Mesenchymal stem cell (in vitro differentiated cells and primary cell): ENCODE measurements at regions not wholly inside any gene's neighbourhood (a gene's known extent, or its start where the extent isn't known, plus 50 kb on each side); places are given as distances from the start of the nearest gene placed in this dataset.
"Not testable (repeated sequence)": the region's sequence is repeated elsewhere in the genome, so short reads cannot be mapped to it uniquely, and the experiment has no call there.

ENCODE experiments used
- DNase-seq: peaks from one replicate; pipeline ENCODE4 v3.0.0-alpha.2; 2013
- H2AFZ ChIP-seq: one replicate; pipeline ENCODE4 v1.6.1; 2013; ENCODE audit warnings: low read depth, mild to moderate bottlenecking, control low read depth, inconsistent platforms, low read length, moderate library complexity
- H2AK5ac ChIP-seq: 2 replicates; pipeline ENCODE4 v1.6.1; 2013; ENCODE audit warnings: low read length, moderate library complexity, mild to moderate bottlenecking, inconsistent platforms; ENCODE audit not compliant: severe bottlenecking
- H2BK120ac ChIP-seq: one replicate; pipeline ENCODE4 v1.6.1; 2013; ENCODE audit warnings: low read depth, mild to moderate bottlenecking, inconsistent platforms, low read length, moderate library complexity
- H2BK12ac ChIP-seq, 2 experiments: one replicate each; pipeline ENCODE4 v1.6.1; 2013; ENCODE audit warnings: inconsistent platforms in 2 of 2, low read length in 2 of 2, mild to moderate bottlenecking in 2 of 2, moderate library complexity in 2 of 2, control low read depth in 1 of 2
- H2BK15ac ChIP-seq: one replicate; pipeline ENCODE4 v1.6.1; 2013; ENCODE audit warnings: mild to moderate bottlenecking, low read depth, inconsistent platforms; ENCODE audit not compliant: poor library complexity, severe bottlenecking
- H2BK5ac ChIP-seq: 2 replicates; pipeline ENCODE4 v1.6.1; 2013; ENCODE audit warnings: low read depth, mild to moderate bottlenecking, low read length, control low read depth, inconsistent platforms; ENCODE audit not compliant: poor library complexity, severe bottlenecking
- H3K14ac ChIP-seq, 2 experiments: one replicate each; pipeline ENCODE4 v1.6.1; 2013; ENCODE audit warnings: inconsistent platforms in 2 of 2, low read length in 2 of 2, control low read depth in 1 of 2, mild to moderate bottlenecking in 1 of 2, moderate library complexity in 1 of 2
- H3K18ac ChIP-seq, 2 experiments: one replicate each; pipeline ENCODE4 v1.6.1; 2013; ENCODE audit warnings: inconsistent platforms in 2 of 2, low read length in 2 of 2, control low read depth in 1 of 2, low read depth in 1 of 2, mild to moderate bottlenecking in 1 of 2
- H3K23ac ChIP-seq, 2 experiments: one replicate each; pipeline ENCODE4 v1.6.1; 2013; ENCODE audit warnings: inconsistent platforms in 2 of 2, low read length in 2 of 2, mild to moderate bottlenecking in 2 of 2, moderate library complexity in 2 of 2, control low read depth in 1 of 2
- H3K27ac ChIP-seq: 2 replicates; pipeline ENCODE4 v1.5.1; 2013; ENCODE audit warnings: mild to moderate bottlenecking, moderate library complexity, low read length, control low read depth, inconsistent platforms; ENCODE audit not compliant: poor library complexity, severe bottlenecking
- H3K27me3 ChIP-seq, 2 experiments: 2 replicates each; pipeline versions ENCODE4 v1.6.1 to v1.7.0; 2013; ENCODE audit warnings: low read length in 2 of 2, mild to moderate bottlenecking in 2 of 2, moderate library complexity in 2 of 2, control low read depth in 1 of 2, inconsistent platforms in 1 of 2; ENCODE audit not compliant: control insufficient read depth in 1 of 2, insufficient read depth in 1 of 2
- H3K36me3 ChIP-seq, 2 experiments: 2 replicates each; pipeline versions ENCODE4 v1.6.1 to v1.7.0; 2013; ENCODE audit warnings: low read length in 2 of 2, control low read depth in 1 of 2, inconsistent platforms in 1 of 2, low read depth in 1 of 2, mild to moderate bottlenecking in 1 of 2; ENCODE audit not compliant: insufficient read depth in 2 of 2, control insufficient read depth in 1 of 2
- H3K4ac ChIP-seq, 2 experiments: one replicate each; pipeline ENCODE4 v1.6.1; 2013; ENCODE audit warnings: inconsistent platforms in 2 of 2, low read length in 2 of 2, mild to moderate bottlenecking in 2 of 2, moderate library complexity in 2 of 2, control low read depth in 1 of 2, low read depth in 1 of 2
- H3K4me1 ChIP-seq: 2 replicates; pipeline ENCODE4 v1.6.1; 2013; ENCODE audit warnings: low read depth, low read length, control low read depth; ENCODE audit not compliant: control insufficient read depth, insufficient read depth
- H3K4me2 ChIP-seq: 2 replicates; pipeline ENCODE4 v1.6.1; 2013; ENCODE audit warnings: low read length, mild to moderate bottlenecking, inconsistent platforms; ENCODE audit not compliant: poor library complexity, severe bottlenecking
- H3K4me3 ChIP-seq, 2 experiments: 2 replicates each; pipeline versions ENCODE4 v1.5.1 to v1.7.0; 2013; ENCODE audit warnings: low read length in 2 of 2, mild to moderate bottlenecking in 2 of 2, control low read depth in 1 of 2, low read depth in 1 of 2; ENCODE audit not compliant: insufficient read depth in 1 of 2
- H3K79me1 ChIP-seq: replicated peaks from 2 replicates; pipeline ENCODE4 v1.6.1; 2013; ENCODE audit warnings: mild to moderate bottlenecking, control low read depth, low read length, inconsistent platforms; ENCODE audit not compliant: poor library complexity, severe bottlenecking
- H3K9ac ChIP-seq: 2 replicates; pipeline ENCODE4 v1.7.0; 2013; ENCODE audit warnings: mild to moderate bottlenecking, low read length, moderate library complexity
- H3K9me3 ChIP-seq: 2 replicates; pipeline ENCODE4 v1.7.0; 2013; ENCODE audit warnings: mild to moderate bottlenecking, low read length; ENCODE audit not compliant: control insufficient read depth
- H4K8ac ChIP-seq: one replicate; pipeline ENCODE4 v1.6.1; 2013; ENCODE audit warnings: inconsistent platforms, mild to moderate bottlenecking, low read length, moderate library complexity
- H4K91ac ChIP-seq: one replicate; pipeline ENCODE4 v1.6.1; 2013; ENCODE audit warnings: mild to moderate bottlenecking, low read length, inconsistent platforms
- WGBS: methylation state at CpG from one replicate; pipeline ENCODE4 v1.1.7; 2013; ENCODE audit warnings: mixed read lengths; 5-methylcytosine and 5-hydroxymethylcytosine counted together

GRCh38 chr17:77066726-77067409 is 73.9 kb upstream of the SEC14L1 start:
- not testable (repeated sequence) for H2BK15ac ChIP-seq, H4K91ac ChIP-seq, H4K8ac ChIP-seq, H2AFZ ChIP-seq, H3K4me2 ChIP-seq, H2AK5ac ChIP-seq, H3K4me1 ChIP-seq, H2BK120ac ChIP-seq, H3K4ac ChIP-seq, H3K14ac ChIP-seq, H3K27ac ChIP-seq, H3K4me3 ChIP-seq, H3K18ac ChIP-seq, H3K36me3 ChIP-seq, H3K23ac ChIP-seq, H3K79me1 ChIP-seq, H3K9me3 ChIP-seq, H2BK5ac ChIP-seq, H3K9ac ChIP-seq
- H3K27me3 ChIP-seq: peaks cover 55 to 57% of the 10 kb centered on the region in 2 experiments
- 27% methylated on average over 10 of the region's 10 CpGs for WGBS
- DNase-seq: peak; percentile 66
- peak overlapping the region in 1 of 2 experiments; percentile 21 for H2BK12ac ChIP-seq

DNA sequence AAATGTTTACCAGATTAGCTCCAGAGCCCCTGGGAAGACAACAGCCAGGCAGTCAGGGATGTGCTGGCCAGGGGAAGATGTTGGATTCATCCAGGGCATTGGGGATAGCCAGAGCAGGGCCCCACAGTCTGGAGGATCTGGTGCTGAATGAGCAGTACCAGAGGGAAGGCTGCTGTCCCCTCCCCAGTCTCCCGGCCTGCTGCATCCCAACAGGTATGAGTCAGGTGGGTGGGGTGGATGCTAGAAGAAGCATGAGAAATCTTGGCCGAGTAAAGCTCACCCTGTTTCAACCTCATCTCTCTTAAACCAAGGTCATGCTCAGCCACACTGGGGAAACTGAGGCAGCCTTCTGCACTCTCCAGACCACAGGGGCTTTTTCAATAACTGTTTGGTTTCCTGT is 71.9 kb upstream of the SEC14L1 start:
- H2BK120ac ChIP-seq: no peak overlapping the region
- no peak overlapping the region for H2BK12ac ChIP-seq
- no peaks in the 10 kb centered on the region for H3K79me1 ChIP-seq
- no peak overlapping the region for H3K4me2 ChIP-seq
- H3K4ac ChIP-seq: no peak overlapping the region
- DNase-seq: no peak
- no peak overlapping the region for H4K8ac ChIP-seq
- H3K36me3 ChIP-seq: no peaks in the 10 kb centered on the region
- peaks cover 73 to 75% of the 10 kb centered on the region in 2 experiments for H3K27me3 ChIP-seq
- 94% methylated on average over 1 of the region's 2 CpGs for WGBS
- no peak overlapping the region for H4K91ac ChIP-seq
- H2AK5ac ChIP-seq: no peak overlapping the region
- H3K9ac ChIP-seq: no peak overlapping the region
- H2BK5ac ChIP-seq: no peak overlapping the region
- no peak overlapping the region for H3K14ac ChIP-seq
- no peak overlapping the region for H3K18ac ChIP-seq
- H3K23ac ChIP-seq: no peak overlapping the region
- peaks cover 1% of the 10 kb centered on the region for H3K4me1 ChIP-seq
- H2AFZ ChIP-seq: no peak overlapping the region
- no peaks in the 10 kb centered on the region for H3K9me3 ChIP-seq
- H3K27ac ChIP-seq: no peak overlapping the region
- H3K4me3 ChIP-seq: no peak overlapping the region
- no peak overlapping the region for H2BK15ac ChIP-seq

- Histone ChIP-seq H3K4me3 (no peak overlapping the region), H3K14ac (no peak overlapping the region), H3K79me1 (no peaks in the 10 kb centered on the region), H2AK5ac (no peak overlapping the region), H2BK120ac (no peak overlapping the region), H3K27me3 (peaks cover 72 to 80% of the 10 kb centered on the region in 2 experiments), H4K8ac (no peak overlapping the region), H3K36me3 (no peaks in the 10 kb centered on the region), H3K18ac (no peak overlapping the region), H4K91ac (no peak overlapping the region), H2BK15ac (no peak overlapping the region), H2BK5ac (no peak overlapping the region), H3K4me1 (peaks cover 1% of the 10 kb centered on the region), H3K9me3 (no peaks in the 10 kb centered on the region), H3K23ac (no peak overlapping the region), H3K4me2 (no peak overlapping the region), H3K4ac (no peak overlapping the region), H2BK12ac (no peak overlapping the region), H3K27ac (no peak overlapping the region), H3K9ac (no peak overlapping the region), H2AFZ (no peak overlapping the region)
- 80% methylated on average over 6 of the region's 6 CpGs for WGBS
- DNase-seq: no peak
These were observed 69.9 kb upstream of the SEC14L1 start for GRCh38 chr17:77070888-77071279.

DNA sequence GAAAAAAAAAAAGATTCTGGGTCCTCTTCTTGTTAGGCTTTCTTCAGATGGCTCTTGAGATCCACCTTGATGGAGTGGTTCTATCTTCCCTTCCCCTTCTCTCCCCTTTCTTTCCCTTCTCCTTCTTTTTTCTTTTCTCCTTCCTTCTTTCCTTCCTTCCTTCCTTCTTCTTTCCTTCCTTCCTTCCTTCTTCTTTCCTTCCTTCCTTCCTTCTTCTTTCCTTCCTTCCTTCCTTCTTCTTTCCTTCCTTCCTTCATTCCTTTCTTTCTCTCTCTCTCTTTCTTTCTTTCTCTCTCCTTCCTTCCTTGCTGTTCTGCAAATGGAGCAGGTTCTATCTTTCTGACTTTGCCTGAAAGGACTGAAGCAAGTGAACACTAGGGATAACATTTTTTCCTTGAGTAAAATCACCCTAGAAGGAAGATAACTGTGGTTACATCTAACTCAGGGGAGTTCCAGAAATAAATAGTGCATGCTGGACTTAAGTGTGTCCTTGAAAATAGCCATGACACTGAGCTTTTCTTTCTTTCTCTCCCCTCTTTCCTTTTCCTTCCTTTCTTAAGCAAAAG is 68.8 kb upstream of the SEC14L1 start:
- no peak overlapping the region for H3K27ac ChIP-seq
- no peak overlapping the region for H2BK15ac ChIP-seq
- no peaks in the 10 kb centered on the region for H3K79me1 ChIP-seq
- H3K9ac ChIP-seq: no peak overlapping the region
- no peak overlapping the region for H2BK12ac ChIP-seq
- no peak overlapping the region for H3K18ac ChIP-seq
- no peak overlapping the region for H4K8ac ChIP-seq
- no peak overlapping the region for H3K14ac ChIP-seq
- H3K27me3 ChIP-seq: peaks cover 69 to 79% of the 10 kb centered on the region in 2 experiments
- H3K4me1 ChIP-seq: no peaks in the 10 kb centered on the region
- no peak overlapping the region for H2AFZ ChIP-seq
- no peaks in the 10 kb centered on the region for H3K9me3 ChIP-seq
- no peak overlapping the region for H2AK5ac ChIP-seq
- H3K4me2 ChIP-seq: no peak overlapping the region
- no peak for DNase-seq
- H3K4me3 ChIP-seq: no peak overlapping the region
- no peak overlapping the region for H4K91ac ChIP-seq
- no peak overlapping the region for H3K23ac ChIP-seq
- no peak overlapping the region for H2BK120ac ChIP-seq
- H2BK5ac ChIP-seq: no peak overlapping the region
- H3K36me3 ChIP-seq: no peaks in the 10 kb centered on the region
- H3K4ac ChIP-seq: no peak overlapping the region
